Effector memory CD8-positive, alpha-beta T cell (primary cell): ENCODE measurements at regions not wholly inside any gene's neighbourhood (a gene's known extent, or its start where the extent isn't known, plus 50 kb on each side); places are given as distances from the start of the nearest gene placed in this dataset.
"Not testable (repeated sequence)": the region's sequence is repeated elsewhere in the genome, so short reads cannot be mapped to it uniquely, and the experiment has no call there.

ENCODE experiments used
- ATAC-seq: fragments of 150-1000 bp; cut with Tn5 transposase; replicated peaks from 2 replicates; pipeline ENCODE4 v1.10.0; 2021; ENCODE audit warnings: mild to moderate bottlenecking, moderate library complexity
- DNase-seq, 3 experiments: peaks; one replicate each; pipeline ENCODE4 v3.0.0; 2021
- H3K27ac Mint-ChIP-seq, 2 donors: one replicate each; pipeline ENCODE4 v1.8.0; 2022; ENCODE audit warnings: mild to moderate bottlenecking in 2 of 2, mixed read lengths in 2 of 2, moderate library complexity in 2 of 2
- H3K27me3 Mint-ChIP-seq, 2 donors: one replicate each; pipeline ENCODE4 v1.8.0; 2022; ENCODE audit warnings: mixed read lengths in 2 of 2
- H3K36me3 Mint-ChIP-seq: one replicate; pipeline ENCODE4 v1.8.0; 2022; ENCODE audit warnings: mild to moderate bottlenecking, moderate library complexity, mixed read lengths; ENCODE audit not compliant: insufficient read depth
- H3K4me1 Mint-ChIP-seq, 2 donors: one replicate each; pipeline ENCODE4 v1.8.0; 2022; ENCODE audit warnings: low read depth in 2 of 2, mixed read lengths in 2 of 2
- H3K4me3 Mint-ChIP-seq, 2 donors: one replicate each; pipeline ENCODE4 v1.8.0; 2022; ENCODE audit warnings: mild to moderate bottlenecking in 2 of 2, mixed read lengths in 2 of 2, moderate library complexity in 2 of 2
- H3K9me3 Mint-ChIP-seq, 2 donors: one replicate each; pipeline ENCODE4 v1.8.0; 2022; ENCODE audit warnings: mixed read lengths in 2 of 2

DNA sequence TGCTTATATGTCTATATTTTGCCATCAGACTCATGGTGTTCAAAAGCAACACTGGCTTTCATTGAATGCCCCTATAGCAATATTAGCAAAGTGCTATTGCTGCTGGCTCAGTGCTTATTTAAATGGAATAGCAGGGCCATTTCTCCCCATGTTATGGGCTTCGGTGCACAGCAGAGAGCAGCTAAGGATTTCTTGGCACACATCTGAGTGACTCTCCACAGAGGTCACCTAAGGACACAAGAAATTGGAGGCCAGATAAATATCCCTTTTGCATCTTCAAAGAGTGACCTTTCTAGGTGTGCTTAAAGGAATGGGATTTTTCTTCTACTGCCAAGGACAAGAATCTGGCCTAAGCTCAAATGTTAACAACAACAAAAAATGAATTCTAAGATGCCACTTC lies 751.8 kb downstream of the CDH11 start:
- ATAC-seq = no peak
- no peaks in the 10 kb centered on the region for H3K36me3 Mint-ChIP-seq
- H3K9me3 Mint-ChIP-seq = peaks cover 6 to 7% of the 10 kb centered on the region in 2 donors

DNA sequence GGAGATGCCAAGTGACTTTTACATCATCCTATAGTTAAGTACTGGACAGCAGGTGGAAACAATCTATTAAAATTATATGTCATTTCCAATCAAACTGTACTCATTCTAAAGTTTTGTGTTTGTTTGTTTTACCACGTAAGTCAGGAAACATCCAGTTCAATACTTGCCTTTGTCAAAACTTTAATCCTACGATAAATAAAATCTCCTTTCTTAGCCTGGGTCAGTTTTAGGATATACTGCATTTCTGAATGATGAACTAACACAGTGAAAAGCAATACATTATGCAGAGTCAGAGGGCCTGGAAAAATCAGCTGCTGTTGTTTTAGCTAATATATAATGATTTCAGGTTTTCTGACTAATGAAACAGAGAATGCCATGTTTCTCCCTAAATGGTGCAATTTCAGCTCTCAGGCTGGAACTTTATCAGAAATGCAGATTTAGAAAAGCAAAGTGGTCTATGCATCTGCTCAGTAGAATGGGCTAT lies 756.4 kb downstream of the CDH11 start:
- peaks cover 4 to 6% of the 10 kb centered on the region in 2 donors for H3K9me3 Mint-ChIP-seq
- no peaks in the 10 kb centered on the region for H3K4me1 Mint-ChIP-seq
- no peak overlapping the region for H3K4me3 Mint-ChIP-seq
- ATAC-seq (no peak), DNase-seq (no peak)
- no peak overlapping the region for H3K27ac Mint-ChIP-seq
- H3K36me3 Mint-ChIP-seq = no peaks in the 10 kb centered on the region
- H3K27me3 Mint-ChIP-seq = no peaks in the 10 kb centered on the region

More for the DNA sequence above, 751.8 kb downstream of the CDH11 start:
- Mint-ChIP-seq H3K27me3 (no peaks in the 10 kb centered on the region), H3K4me1 (no peaks in the 10 kb centered on the region), H3K27ac (no peak overlapping the region), H3K4me3 (no peak overlapping the region)
- DNase-seq = no peak

DNA sequence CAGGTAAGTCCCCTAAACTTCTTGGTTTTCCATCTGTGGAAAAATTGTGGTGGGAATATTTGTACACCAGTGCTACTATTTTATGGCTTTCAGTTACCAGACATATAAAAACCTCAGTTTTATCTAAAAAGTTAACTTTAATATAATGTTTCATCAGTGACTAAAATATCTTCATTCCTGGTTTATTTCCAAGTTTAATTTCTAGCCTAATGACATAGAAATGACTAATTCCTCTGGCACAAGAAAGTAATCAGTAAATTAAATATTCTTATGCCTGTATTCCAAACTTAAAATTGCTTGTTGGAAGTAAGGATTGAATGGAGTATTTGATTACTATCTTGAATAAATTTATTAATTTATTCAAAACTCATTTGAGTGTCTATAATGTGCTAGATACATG lies 757.0 kb downstream of the CDH11 start:
- H3K27me3 Mint-ChIP-seq = no peaks in the 10 kb centered on the region
- no peak overlapping the region for H3K4me3 Mint-ChIP-seq
- H3K27ac Mint-ChIP-seq = no peak overlapping the region
- peaks cover 4 to 12% of the 10 kb centered on the region in 2 donors for H3K9me3 Mint-ChIP-seq
- H3K36me3 Mint-ChIP-seq = no peaks in the 10 kb centered on the region
- no peaks in the 10 kb centered on the region for H3K4me1 Mint-ChIP-seq
- no peak for DNase-seq
- no peak for ATAC-seq

DNA sequence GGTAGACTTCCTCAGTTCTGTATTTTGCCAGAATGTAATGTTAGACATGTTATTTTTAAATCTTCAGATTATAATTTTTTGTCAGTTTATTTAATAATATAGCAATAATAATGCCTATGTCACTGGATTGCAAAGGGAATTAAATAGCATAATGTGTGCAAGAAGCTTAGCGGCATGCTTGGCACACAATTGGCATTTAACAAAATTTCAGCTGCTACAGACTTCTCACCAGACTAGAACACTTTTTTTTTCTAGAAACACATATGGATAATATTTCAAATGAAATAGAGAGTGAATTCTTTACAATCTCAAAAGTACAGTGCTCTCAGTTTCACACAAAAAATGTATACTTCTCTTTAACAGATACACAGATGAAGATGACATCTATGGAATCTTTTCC lies 757.4 kb downstream of the CDH11 start:
- DNase-seq (no peak), ATAC-seq (no peak)
- Mint-ChIP-seq H3K27me3 (no peaks in the 10 kb centered on the region), H3K27ac (no peak overlapping the region), H3K4me3 (no peak overlapping the region), H3K4me1 (no peaks in the 10 kb centered on the region), H3K36me3 (no peaks in the 10 kb centered on the region), H3K9me3 (peaks cover 3 to 14% of the 10 kb centered on the region in 2 donors)

DNA sequence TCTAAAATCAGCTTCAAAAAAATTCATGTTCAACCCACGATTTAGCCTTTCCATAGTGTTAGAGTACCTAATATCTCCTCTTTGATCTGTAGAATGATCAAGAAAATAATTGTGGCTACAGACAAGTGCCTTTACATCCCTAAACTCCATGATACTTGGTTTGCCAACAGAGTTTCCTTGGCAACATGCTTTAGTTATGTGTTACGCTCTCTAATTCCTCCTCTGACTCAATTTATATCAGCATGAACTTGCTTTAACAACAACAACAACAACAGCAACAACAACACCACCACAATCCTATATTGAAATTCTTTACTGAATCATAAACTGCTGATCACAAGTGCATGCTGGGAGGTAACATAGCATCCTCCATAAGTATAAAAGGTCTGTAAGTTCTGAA lies 757.8 kb downstream of the CDH11 start:
- Mint-ChIP-seq H3K27me3 (no peaks in the 10 kb centered on the region), H3K36me3 (no peaks in the 10 kb centered on the region), H3K4me3 (no peak overlapping the region), H3K4me1 (no peaks in the 10 kb centered on the region), H3K27ac (no peak overlapping the region), H3K9me3 (peaks cover 1 to 14% of the 10 kb centered on the region in 2 donors)
- no peak for ATAC-seq
- no peak for DNase-seq

DNA sequence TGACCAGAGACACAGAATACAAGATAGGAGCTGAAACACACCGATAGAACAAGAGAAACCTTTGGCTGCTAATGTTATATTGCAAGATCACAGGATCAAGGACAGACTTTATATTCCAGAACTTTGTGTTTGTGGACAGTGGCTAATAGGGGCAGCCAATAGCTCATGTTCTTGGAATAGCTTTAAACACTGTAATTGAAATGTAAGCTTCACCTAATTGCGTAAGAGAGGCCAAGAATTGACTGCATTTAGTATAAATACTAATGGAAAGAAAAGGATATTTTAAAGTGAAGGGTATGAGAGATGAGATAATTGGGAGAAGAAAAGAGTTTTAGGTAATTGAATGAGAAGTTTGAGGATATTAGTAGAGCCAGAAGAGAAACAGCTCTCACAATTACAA lies 758.8 kb downstream of the CDH11 start:
- H3K4me1 Mint-ChIP-seq = no peaks in the 10 kb centered on the region
- H3K9me3 Mint-ChIP-seq = peaks cover 1 to 14% of the 10 kb centered on the region in 2 donors
- no peaks in the 10 kb centered on the region for H3K27me3 Mint-ChIP-seq
- H3K27ac Mint-ChIP-seq = no peak overlapping the region
- DNase-seq (no peak), ATAC-seq (no peak)
- no peaks in the 10 kb centered on the region for H3K36me3 Mint-ChIP-seq
- H3K4me3 Mint-ChIP-seq = no peak overlapping the region

DNA sequence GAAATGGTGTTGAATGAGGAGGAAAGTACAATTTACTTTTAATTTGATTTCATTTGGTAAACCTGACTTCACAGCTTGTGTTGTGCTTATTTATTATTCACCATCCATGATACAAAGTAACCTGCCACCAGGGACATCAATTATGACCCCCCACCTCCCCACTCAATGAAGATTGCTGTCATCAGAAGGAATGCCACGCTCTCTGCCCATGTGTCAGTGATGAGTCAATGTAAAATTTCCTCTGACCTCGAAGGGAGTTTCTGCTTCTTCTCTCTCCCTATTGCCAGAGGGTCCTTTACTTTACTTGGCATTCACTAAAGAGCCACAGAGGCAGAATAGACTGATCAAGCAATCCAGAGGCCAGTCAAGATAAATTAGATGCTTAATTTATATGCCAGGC lies 759.7 kb downstream of the CDH11 start:
- no peak for DNase-seq
- Mint-ChIP-seq H3K4me3 (no peak overlapping the region), H3K27ac (no peak overlapping the region), H3K27me3 (no peaks in the 10 kb centered on the region), H3K4me1 (no peaks in the 10 kb centered on the region), H3K36me3 (no peaks in the 10 kb centered on the region), H3K9me3 (peaks cover 1 to 14% of the 10 kb centered on the region in 2 donors)
- no peak for ATAC-seq

DNA sequence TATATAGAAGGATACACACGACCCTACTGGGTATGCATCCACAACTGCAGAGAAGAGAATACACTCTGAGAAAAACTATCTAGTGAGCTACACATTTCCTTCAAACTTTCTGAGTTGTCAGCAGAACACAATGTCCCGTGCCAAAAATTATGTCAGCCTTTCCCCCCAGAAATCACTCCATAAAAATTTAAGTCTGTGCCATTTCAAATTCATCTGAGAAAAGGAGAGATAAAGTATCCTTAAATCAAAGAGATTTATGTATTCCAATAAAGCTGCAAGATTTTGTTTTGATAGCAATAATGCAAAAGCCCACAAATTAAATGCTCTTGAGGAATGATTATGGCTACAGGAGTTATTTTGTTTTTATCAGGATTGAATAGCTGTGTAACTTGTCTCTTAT lies 760.1 kb downstream of the CDH11 start:
- no peak for ATAC-seq
- DNase-seq = no peak
- no peaks in the 10 kb centered on the region for H3K27me3 Mint-ChIP-seq
- H3K4me1 Mint-ChIP-seq = no peaks in the 10 kb centered on the region
- H3K36me3 Mint-ChIP-seq = no peaks in the 10 kb centered on the region
- no peak overlapping the region for H3K27ac Mint-ChIP-seq
- no peak overlapping the region for H3K4me3 Mint-ChIP-seq
- H3K9me3 Mint-ChIP-seq = peaks cover 1 to 14% of the 10 kb centered on the region in 2 donors

DNA sequence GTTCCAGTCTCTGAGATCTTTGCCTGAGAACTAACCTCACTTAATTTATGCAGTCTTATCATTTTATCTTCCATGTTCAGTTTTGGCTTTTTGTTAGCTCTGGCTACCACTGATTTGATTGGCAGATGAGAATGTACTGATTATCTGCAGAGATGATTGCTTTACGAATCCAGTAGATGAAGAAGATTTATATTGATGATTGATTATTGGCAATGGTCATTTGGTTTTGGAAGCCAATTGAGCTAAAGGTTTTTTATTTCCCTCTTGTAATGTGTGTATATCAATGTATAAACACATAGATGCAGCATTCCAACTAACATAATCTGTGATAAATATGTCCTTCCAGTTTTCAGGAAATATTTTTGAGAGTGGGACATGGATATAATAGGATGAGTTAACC lies 763.6 kb downstream of the CDH11 start:
- no peak overlapping the region for H3K4me3 Mint-ChIP-seq
- H3K4me1 Mint-ChIP-seq = no peaks in the 10 kb centered on the region
- H3K27ac Mint-ChIP-seq = no peak overlapping the region
- ATAC-seq (no peak), DNase-seq (no peak)
- peaks cover 0 to 13% of the 10 kb centered on the region in 2 donors for H3K9me3 Mint-ChIP-seq
- no peaks in the 10 kb centered on the region for H3K27me3 Mint-ChIP-seq
- H3K36me3 Mint-ChIP-seq = no peaks in the 10 kb centered on the region

DNA sequence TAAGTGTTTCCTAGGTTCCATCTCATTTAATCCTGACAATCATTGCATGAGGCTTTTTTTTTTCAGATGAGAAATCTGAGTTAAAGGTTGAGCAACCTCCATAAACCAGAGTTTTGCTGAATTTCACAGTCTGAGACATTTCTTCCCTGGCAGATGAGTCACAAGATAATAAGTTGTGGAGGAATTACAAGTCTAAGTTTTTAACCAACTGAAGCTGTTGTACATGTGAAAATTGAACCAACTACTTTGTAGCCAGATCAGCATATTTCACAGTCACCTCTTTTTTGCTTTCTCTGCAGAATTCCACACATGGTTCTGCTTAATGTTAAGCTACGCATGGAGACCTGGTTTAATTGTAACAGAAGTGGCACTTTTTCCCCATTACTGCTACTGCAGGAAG lies 765.6 kb downstream of the CDH11 start:
- H3K27me3 Mint-ChIP-seq = no peaks in the 10 kb centered on the region
- ATAC-seq (no peak), DNase-seq (no peak)
- H3K4me1 Mint-ChIP-seq = no peaks in the 10 kb centered on the region
- H3K4me3 Mint-ChIP-seq = no peak overlapping the region
- H3K27ac Mint-ChIP-seq = no peak overlapping the region
- no peaks in the 10 kb centered on the region for H3K36me3 Mint-ChIP-seq
- peaks cover 3 to 13% of the 10 kb centered on the region in 2 donors for H3K9me3 Mint-ChIP-seq

DNA sequence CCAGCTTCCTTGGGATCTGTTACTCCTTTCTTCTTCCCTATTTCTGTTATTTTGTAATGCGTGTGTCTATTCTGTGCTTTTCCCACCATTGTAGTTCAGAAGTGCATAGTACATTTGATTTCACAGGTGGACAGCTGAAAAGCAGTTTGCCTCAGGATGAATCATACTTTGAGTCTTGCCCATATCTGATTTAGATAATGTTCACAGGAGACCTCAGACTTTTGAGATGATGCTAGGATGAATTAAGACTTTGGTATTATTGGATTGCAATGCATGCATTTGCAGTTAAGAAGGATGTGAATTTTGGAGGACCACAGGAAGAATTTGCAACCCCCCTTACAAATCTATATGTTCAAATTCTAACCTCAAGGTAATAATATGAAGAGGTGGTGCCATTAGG lies 769.6 kb downstream of the CDH11 start:
- Mint-ChIP-seq H3K9me3 (peaks cover 5 to 6% of the 10 kb centered on the region in 2 donors), H3K27me3 (no peaks in the 10 kb centered on the region), H3K36me3 (no peaks in the 10 kb centered on the region), H3K4me3 (no peak overlapping the region), H3K27ac (no peak overlapping the region), H3K4me1 (no peaks in the 10 kb centered on the region)
- no peak for ATAC-seq
- no peak for DNase-seq

DNA sequence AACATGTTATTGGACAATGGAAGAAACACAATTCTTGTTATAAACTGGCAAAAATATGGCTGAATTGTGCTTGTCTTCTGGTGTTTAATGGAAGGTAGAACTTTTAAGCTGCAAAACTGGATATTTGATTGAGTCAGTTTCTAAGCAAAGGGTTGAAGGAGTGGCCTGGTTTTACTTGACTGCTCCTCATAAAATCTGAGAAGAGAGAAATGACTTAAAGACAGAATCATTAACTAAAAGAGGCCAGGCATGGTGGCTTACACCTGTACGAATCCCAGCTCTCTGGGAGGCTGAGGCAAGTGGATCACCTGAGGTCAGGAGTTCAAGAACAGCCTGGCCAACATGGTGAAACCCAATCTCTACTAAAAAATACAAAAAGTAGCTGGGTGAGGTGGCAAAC lies 770.7 kb downstream of the CDH11 start:
- Mint-ChIP-seq H3K36me3 (no peaks in the 10 kb centered on the region), H3K9me3 (peaks cover 5 to 6% of the 10 kb centered on the region in 2 donors), H3K27ac (no peak overlapping the region), H3K4me3 (no peak overlapping the region), H3K27me3 (no peaks in the 10 kb centered on the region), H3K4me1 (no peaks in the 10 kb centered on the region)
- DNase-seq (no peak), ATAC-seq (no peak)

DNA sequence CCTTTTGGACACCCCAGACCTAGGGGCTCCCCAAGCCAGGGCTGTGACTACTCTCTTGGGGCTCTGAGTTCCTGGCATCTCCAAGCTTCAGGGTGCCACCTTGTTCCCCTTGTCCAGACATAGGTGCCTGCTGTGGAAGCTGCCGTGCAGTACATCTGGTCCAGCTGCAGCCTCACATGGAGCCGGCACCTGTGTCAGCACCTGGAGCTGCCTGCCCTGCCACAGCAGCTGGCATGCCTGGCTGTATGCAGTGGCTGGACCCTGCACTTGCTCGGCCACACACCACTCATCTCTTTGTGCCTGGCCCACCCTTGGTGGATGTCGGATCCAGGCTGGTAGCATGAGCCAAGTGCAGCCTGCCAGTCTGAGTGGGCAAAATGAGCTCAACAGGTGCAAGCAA lies 775.8 kb downstream of the CDH11 start:
- ATAC-seq = no peak
- Mint-ChIP-seq H3K4me1 (no peaks in the 10 kb centered on the region), H3K27ac (no peak overlapping the region), H3K36me3 (no peaks in the 10 kb centered on the region), H3K4me3 (no peak overlapping the region), H3K27me3 (no peaks in the 10 kb centered on the region), H3K9me3 (peaks cover 0 to 8% of the 10 kb centered on the region in 2 donors)
- DNase-seq = no peak

DNA sequence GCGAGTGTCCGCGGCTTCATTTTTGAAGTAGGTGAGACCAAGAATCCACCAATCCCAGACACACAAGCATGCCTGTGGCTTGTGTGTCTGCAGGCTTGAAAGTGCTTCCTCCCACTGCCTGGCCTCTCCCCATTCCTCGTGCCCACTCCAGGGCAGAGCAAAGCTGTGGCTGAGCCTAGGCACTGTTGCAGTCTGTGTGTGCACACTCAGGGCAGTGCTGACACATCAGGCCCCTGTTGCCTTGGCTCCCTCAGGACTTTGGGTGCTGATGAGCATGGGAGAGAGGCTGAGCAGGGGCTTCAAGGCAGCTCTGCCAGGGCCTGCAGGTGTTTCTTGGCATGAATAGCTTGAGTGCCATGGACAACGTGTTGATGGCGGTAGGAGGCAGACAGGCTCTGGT lies 776.7 kb downstream of the CDH11 start:
- H3K36me3 Mint-ChIP-seq = no peaks in the 10 kb centered on the region
- no peak overlapping the region for H3K27ac Mint-ChIP-seq
- H3K27me3 Mint-ChIP-seq = no peaks in the 10 kb centered on the region
- peaks cover 0 to 8% of the 10 kb centered on the region in 2 donors for H3K9me3 Mint-ChIP-seq
- no peaks in the 10 kb centered on the region for H3K4me1 Mint-ChIP-seq
- H3K4me3 Mint-ChIP-seq = no peak overlapping the region
- no peak for ATAC-seq
- DNase-seq = no peak

DNA sequence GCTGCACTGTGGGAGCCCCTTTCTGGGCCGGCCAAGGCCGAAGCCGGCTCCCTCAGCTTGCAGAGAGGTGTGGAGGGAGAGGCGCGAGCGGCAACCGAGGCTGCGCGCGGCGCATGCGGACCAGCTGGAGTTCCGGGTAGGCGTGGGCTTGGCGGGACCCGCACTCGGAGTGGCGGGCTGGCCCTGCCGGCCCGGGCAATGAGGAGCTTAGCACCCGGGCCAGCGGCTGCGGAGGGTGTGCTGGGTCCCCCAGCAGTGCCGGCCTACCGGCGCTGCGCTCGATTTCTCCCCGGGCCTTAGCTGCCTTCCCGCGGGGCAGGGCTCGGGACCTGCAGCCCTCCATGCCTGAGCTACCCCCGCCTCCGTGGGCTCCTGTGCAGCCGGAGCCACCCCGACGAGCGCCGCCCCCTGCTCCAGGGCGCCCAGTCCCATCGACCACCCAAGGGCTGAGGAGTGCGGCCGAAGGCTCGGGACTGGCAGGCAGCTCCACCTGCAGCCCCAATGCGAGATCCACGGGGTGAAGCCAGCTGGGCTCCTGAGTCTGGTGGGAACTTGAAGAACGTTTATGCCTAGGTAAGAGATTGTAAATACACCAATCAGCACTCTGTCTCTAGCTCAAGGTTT lies 777.9 kb downstream of the CDH11 start:
- not testable (repeated sequence) for H3K36me3 Mint-ChIP-seq, H3K27ac Mint-ChIP-seq, DNase-seq, H3K9me3 Mint-ChIP-seq, H3K4me1 Mint-ChIP-seq, H3K27me3 Mint-ChIP-seq, ATAC-seq, H3K4me3 Mint-ChIP-seq
